ENCODE measurements at regions not wholly inside any gene's neighbourhood (a gene's known extent, or its start where the extent isn't known, plus 50 kb on each side); places are given as distances from the start of the nearest gene placed in this dataset.

GRCh38 chr22:48362721-48363404 is 1464.8 kb downstream of the BRD1 start:
- H3K4me3 ChIP-seq (ENCODE audit: low read length), result no peak overlapping the region
- no peak for DNase-seq (ENCODE audit: low read depth, low spot score)

DNA sequence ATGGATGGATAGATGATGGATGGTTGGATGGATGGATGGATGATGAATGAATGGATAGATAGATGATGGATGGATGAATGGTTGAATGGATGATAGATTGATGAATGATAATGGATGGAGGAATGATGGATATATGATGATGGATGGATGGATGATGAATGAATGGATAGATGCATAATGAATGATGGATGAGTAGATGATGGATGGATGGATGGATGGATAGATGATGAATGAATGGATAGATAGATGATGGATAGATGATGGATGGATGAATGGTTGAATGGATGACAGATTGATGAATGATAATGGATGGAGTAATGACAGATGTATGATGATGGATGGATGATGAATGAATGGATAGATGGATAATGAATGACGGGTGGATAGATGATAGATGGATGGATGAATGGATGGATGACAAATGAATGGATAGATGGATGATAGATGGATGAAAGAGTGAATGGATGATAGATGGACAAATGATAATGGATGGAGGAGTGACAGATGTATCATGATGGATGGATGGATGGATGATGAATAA is 1466.5 kb downstream of the BRD1 start:
- no peak overlapping the region for H3K4me3 ChIP-seq (ENCODE audit: low read length)
- no peak for DNase-seq (ENCODE audit: low read depth, low spot score)

GRCh38 chr22:48359613-48359965 is 1468.1 kb downstream of the BRD1 start:
- no peak for DNase-seq (ENCODE audit: low read depth, low spot score)
- no peak overlapping the region for H3K4me3 ChIP-seq (ENCODE audit: low read length)

DNA sequence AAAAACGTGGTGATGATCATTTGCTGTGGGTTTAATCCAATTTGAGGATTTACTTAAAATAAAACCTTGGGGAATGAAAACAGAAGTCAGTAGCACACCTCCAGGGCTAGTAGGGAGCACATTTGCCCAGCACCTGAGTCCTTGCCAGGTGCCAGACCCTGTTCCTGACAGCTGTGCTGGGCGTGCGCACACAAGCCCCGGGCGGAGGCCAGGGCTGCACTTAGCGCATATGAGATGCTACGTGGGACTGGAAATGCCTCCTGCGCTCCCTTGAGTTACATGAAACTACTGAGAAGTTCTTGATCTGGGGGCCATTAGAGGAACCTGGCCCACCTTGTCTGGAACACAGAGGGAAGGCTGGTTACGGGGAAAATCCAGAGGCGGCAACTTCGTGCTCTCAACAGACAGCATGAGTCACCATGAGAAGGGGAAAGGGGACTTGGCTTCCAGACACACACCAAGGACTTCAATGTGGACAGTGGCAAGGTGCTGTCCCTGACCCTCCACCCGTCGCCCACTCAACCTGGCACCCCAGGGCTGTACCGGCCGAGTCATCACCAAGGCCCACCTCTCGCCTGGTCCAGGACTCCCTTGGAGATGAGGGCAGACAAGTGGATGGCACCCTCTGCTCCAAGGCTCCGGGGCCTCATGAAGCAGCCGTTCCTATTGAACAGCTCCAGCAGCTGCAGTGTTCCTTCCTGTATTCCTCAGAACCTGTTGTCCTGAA is 1468.6 kb downstream of the BRD1 start:
- H3K4me3 ChIP-seq (ENCODE audit: low read length), result no peak overlapping the region
- no peak for DNase-seq (ENCODE audit: low read depth, low spot score)

GRCh38 chr22:48357961-48358360 is 1469.7 kb downstream of the BRD1 start:
- no peak for DNase-seq (ENCODE audit: low read depth, low spot score)
- H3K4me3 ChIP-seq (ENCODE audit: low read length), result no peak overlapping the region

- DNase-seq (ENCODE audit: low read depth, low spot score), result no peak
- no peak overlapping the region for H3K4me3 ChIP-seq (ENCODE audit: low read length)
Observed at GRCh38 chr22:48357196-48357595, 1470.5 kb downstream of the BRD1 start.

- DNase-seq (ENCODE audit: low read depth, low spot score), result no peak
- H3K4me3 ChIP-seq (ENCODE audit: low read length), result no peak overlapping the region
Observed at GRCh38 chr22:48356731-48357130, 1470.9 kb downstream of the BRD1 start.

DNA sequence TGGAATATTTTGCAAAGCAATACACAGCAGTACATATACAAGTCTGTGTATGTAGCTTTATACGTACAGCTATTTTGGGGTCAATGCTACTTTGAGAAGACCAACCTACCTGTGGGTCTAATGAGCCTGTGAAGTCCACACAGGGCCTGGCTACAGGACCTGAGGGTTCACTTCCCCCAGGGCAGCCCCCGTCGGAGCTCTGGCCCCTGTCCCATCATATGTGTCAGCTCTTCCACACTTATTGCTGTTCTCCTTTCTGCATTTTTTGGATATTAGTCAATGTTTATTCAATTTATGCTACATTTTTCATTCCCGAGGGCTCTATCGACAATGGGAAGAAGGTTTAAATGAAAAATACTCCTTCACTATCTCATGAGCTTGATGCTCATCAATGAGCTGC is 1473.6 kb downstream of the BRD1 start:
- H3K4me3 ChIP-seq (ENCODE audit: low read length), result no peak overlapping the region

GRCh38 chr22:48353116-48353947 is 1474.3 kb downstream of the BRD1 start:
- no peak for DNase-seq (ENCODE audit: low read depth, low spot score)
- no peak overlapping the region for H3K4me3 ChIP-seq (ENCODE audit: low read length)

More for the DNA sequence above, 1473.6 kb downstream of the BRD1 start:
- DNase-seq (ENCODE audit: low read depth, low spot score), result no peak

DNA sequence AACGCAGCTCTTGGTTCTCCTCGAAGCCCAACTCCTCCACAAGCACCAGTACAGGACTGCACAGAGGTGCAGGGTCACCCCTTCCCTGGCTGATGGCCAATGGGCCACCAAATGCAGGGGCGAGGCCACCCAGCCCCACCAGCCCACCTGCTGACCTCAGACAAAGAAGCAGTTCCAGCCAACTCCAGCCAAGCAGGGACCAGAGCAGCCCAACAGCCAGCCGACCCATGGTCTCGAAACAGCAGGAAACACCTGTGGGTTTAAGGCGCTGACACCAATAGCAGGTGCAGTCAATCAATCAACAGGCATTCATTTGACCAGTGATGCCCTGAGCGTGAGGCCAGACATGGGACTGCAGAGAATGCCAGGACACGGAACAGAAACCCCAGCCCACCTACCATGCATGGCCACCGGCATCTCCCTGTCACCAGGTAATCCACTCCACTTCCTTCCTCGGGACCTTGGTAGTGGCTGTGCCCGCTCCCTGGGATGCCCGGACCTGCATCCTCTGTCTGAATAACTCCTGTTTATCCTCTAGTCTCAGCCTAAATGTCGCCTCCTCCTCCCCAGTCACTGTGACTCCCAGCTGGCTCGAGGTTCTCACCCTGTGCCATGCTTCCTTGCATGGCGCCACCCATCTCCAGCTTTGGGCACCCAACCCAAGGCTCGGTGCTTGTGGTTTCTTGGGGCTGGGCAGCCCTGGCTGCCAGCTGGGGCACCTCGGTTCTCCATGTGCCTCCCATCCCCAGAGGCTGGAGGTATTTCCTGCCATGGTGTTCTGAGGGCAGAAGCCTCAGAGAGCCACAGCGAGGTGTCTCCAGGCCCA is 1475.4 kb downstream of the BRD1 start:
- DNase-seq (ENCODE audit: low read depth, low spot score), result no peak
- H3K4me3 ChIP-seq (ENCODE audit: low read length), result no peak overlapping the region

DNA sequence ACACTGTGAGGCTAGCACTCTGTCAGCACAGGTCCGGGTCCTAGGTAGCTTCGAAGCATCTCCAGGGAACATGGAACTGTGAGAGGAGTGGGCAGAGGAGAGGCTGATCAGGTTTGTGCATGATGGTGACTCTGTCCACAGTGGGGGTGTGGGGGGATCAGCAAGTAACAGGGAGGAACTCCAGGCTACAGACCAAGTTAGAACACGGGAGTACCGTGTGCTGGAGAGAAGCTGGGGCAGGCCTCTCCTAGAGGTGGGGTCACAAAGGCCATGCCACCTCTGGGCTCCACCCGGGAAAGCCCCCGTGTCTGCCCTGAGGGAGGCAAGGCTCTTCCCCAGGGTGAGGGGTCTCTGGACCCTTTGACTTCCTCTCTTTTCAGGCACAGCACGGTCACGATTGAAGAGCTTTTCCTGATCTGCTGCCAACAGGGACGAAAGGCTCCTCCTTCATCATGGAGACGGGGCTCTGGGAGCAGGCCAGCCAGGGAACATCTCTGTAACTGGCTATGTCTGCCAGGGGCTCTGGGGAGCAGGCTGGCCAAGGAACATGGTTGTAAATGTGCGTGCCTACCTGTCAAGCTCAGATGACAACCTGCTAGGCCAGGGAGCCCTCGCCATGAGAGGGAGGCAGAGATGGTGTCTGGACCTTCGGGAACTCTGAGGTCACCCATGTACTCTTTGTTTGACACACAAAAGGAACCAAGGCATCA is 1476.1 kb downstream of the BRD1 start:
- no peak overlapping the region for H3K4me3 ChIP-seq (ENCODE audit: low read length)
- no peak for DNase-seq (ENCODE audit: low read depth, low spot score)

DNA sequence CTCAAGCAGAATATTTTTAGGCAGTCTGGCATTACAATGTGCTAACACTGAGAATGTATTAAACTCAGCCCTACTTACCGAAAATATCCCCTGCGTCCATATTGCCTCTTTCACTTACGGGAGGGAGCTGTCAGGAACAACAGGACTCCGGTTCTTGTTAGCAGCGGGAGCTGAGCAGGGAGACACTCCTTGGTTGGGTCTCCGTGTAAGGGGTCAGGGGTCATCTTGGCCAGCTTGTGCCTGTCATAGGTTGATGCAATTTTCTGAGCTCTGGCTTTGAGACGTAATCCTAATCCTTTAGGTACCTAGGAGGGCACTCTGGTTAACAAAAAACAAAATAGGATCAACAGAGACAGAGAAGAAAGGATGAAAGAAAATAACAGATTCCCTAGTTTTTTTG is 1477.2 kb downstream of the BRD1 start:
- no peak overlapping the region for H3K4me3 ChIP-seq (ENCODE audit: low read length)
- no peak for DNase-seq (ENCODE audit: low read depth, low spot score)

GRCh38 chr22:48348855-48349254 is 1478.8 kb downstream of the BRD1 start:
- H3K4me3 ChIP-seq (ENCODE audit: low read length), result no peak overlapping the region
- DNase-seq (ENCODE audit: low read depth, low spot score), result no peak

DNA sequence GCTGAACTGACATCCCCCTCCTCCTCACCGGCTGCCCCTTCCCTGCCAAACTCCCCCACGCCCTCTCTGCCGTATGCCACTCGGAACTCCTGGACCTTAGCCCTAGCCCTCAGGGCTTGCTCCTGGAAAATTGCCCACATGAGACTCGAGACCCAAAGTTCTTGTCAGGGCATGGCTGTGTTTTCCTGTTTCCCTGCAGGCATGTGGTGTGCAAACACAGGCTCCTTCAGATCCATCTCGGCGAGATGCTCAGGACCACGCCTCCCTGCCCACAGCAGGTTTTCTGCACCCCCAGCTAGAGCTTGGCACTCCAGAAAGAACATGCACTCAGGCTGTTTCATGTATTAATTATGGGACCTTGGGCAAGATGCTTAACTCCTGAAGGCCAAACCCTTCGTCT is 1480.4 kb downstream of the BRD1 start:
- DNase-seq (ENCODE audit: low read depth, low spot score), result no peak
- no peak overlapping the region for H3K4me3 ChIP-seq (ENCODE audit: low read length)

DNA sequence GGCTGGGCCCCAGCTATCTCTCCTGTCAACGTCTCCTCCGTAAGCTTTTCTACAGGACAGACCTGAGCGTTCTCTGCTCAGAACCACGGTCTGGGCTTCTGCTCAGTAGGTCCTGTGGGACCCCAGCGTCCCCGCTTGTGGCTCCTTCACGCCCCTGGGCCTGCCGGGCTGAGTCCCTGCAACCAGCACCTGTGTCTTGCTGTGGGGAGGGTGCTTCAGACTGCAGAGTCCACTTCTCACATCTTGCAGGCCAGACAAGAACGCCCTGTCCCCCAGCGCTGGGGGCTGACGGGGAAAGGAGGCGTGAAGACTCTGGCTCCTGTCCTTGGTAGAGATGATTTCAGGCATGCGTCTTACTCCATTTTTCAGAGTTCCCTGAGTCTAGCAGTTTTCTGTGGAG is 1480.8 kb downstream of the BRD1 start:
- no peak for DNase-seq (ENCODE audit: low read depth, low spot score)
- H3K4me3 ChIP-seq (ENCODE audit: low read length), result no peak overlapping the region

- no peak for DNase-seq (ENCODE audit: low read depth, low spot score)
- no peak overlapping the region for H3K4me3 ChIP-seq (ENCODE audit: low read length)
Observed at GRCh38 chr22:48346311-48346710, 1481.4 kb downstream of the BRD1 start.

DNA sequence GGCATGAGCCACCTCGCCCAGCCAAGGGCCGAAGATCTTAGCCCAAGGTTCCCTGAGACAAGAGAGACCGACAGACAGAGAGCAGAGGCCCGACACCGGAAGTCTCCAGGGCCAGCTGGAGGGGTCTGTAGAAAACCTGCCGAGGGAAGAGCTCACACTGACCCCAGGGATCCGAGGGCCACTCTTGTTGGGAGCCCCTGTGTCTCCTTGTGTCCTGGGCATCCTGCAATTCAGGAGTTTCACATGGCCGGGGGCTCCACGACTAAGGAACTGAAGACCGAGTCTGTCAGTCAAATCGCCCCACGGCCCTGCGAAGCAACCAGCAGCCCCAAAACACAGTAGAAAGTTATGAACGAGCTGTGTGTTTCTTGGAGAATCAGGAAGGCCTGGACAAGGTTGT is 1482.0 kb downstream of the BRD1 start:
- DNase-seq (ENCODE audit: low read depth, low spot score), result no peak
- H3K4me3 ChIP-seq (ENCODE audit: low read length), result no peak overlapping the region

DNA sequence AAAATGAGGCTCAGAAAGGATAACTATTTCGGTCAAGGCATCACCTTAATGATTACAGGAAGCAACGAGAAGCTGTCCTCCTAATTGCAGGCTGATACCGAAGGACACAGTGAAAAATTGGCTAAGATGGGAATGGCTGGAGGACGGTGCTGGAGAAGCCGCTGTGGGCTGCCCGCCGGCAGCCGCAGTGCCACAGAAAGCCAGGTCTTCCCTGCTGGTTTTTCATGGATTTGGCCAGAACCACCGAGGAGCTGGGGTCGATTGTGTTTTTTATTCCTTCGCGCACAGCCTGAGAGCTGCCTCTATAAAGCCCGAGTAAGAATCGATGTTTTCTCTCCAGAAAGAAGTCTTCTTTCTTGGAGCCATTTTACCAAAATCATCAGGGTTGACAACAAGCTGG is 1484.2 kb downstream of the BRD1 start:
- DNase-seq (ENCODE audit: low read depth, low spot score), result no peak
- H3K4me3 ChIP-seq (ENCODE audit: low read length), result no peak overlapping the region

DNA sequence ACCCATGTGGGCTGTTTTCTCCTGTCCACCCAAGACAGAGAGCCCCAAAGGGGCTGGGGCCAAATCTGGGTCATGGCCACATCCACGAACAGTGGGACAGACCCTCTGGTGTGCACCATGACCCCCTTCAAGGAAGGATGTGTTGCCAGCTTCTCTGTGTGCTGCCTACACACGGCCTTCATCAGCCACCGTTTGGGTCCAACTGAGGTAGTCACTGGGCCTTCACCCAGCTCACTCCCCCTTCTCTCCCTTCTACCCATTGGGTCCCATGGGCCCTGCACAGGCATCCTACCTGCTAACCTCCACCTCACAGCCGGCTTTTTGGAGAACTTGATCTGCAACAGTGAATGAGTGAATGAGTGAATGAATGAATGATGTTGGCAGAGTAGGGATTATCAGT is 1484.9 kb downstream of the BRD1 start:
- H3K4me3 ChIP-seq (ENCODE audit: low read length), result no peak overlapping the region
- DNase-seq (ENCODE audit: low read depth, low spot score), result no peak

Measured in Jurkat, Clone E6-1 (cell line).